ENCODE measurements at regions not wholly inside any gene's neighbourhood (a gene's known extent, or its start where the extent isn't known, plus 50 kb on each side); places are given as distances from the start of the nearest gene placed in this dataset.

GRCh38 chr3:14286887-14287500 lies 108.4 kb downstream of the LSM3 start:
- no peak for DNase-seq (ENCODE audit: low read depth, low spot score)

GRCh38 chr3:14288177-14288788 lies 109.7 kb downstream of the LSM3 start:
- DNase-seq (ENCODE audit: low read depth, low spot score): no peak

DNA sequence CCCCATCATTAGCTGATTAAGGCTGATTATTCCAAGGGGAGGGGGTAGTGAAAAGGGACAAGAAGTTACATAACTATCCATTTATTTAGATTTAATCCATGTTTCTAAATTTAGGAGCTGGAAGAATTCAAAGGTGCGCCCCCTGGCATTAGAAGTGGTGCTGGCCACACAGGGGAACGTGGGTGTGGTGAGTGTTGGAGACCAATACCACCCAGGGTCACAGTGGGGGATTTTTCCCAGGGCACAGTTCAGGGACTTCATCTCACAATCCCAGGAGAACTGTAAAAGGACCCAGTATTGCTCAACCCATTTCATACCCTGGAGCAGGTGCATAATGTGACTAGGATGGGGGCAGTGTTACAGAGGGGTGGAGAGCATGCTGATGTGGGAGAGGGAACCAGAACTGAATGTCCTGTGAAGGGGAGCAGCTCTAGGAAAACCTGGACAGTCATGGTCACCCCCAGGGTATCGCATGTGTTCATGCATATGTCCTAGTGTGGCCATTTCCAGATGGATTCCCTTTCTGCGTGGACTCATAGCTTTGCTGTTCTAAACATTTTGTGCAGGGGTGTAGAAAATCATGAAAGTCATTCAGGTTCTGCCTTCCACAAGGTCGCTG lies 110.3 kb downstream of the LSM3 start:
- no peak for DNase-seq (ENCODE audit: low read depth, low spot score)

DNA sequence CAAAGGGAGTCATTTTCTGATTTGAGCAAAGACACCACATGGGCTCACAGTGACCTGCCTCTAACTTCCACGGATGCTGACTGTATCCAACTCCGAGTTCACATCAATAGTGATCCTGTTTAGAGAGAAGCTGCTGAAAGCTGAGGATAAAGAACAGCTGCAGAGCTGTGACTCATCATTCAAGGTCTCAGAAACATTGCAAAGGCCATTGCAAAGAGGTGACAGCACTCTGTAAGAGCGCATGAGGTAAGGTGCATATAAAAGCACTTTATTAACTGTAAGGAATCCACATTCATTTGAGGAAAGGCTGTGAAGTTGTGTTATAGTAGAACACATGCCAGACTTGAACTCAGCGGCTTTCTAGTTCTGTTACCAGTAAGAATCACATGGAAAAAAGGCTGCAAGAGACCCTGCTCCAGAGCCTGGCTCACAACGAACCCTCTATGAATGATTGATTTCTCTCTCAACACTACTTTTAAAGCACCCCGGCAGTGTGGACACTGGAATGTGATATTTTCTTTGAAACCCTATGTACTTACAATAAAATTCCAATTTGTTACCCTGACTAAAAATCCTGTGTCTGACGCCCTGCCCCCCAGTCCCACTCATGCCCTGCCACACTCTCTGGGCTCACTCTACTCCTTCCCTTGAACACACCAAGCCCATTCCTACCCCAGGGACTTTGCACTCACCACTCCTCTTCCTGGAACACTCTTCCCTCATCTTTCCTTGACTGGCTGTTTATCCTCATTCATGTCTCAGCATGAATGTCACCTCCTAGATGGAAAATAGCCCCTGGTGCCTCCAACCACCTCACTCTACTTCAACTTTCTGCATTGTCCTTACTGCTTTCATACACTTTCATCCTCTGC lies 111.2 kb downstream of the LSM3 start:
- no peak for DNase-seq (ENCODE audit: low read depth, low spot score)

GRCh38 chr3:14290631-14291385 lies 111.6 kb upstream of the SLC6A6 start:
- no peak for DNase-seq (ENCODE audit: low read depth, low spot score)

GRCh38 chr3:14295037-14295436 lies 107.4 kb upstream of the SLC6A6 start:
- DNase-seq (ENCODE audit: low read depth, low spot score): no peak

GRCh38 chr3:14295801-14296200 lies 106.6 kb upstream of the SLC6A6 start:
- DNase-seq (ENCODE audit: low read depth, low spot score): no peak

DNA sequence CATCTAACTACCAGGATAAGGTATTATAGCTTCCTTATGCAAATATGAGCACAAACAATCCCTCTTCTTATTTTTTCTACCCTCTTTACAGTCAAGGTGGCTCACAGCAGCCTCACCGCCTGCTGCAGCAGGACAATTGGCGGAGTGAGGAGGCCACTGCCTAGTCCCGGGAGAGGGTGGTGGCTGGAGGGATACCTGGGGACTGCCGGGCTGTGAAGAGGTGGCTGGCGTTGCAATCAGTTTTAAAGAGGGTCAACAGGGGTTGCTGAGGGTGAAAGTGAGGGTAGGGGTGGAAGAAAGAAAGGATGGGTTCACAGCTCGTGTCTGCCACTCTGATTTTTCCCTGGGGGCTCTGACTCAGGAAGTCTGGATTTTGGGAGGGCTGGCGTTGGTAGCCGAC lies 105.1 kb upstream of the SLC6A6 start:
- no peak for DNase-seq (ENCODE audit: low read depth, low spot score)

- DNase-seq (ENCODE audit: low read depth, low spot score): no peak
Observed at GRCh38 chr3:14297784-14298236, 104.6 kb upstream of the SLC6A6 start.

DNA sequence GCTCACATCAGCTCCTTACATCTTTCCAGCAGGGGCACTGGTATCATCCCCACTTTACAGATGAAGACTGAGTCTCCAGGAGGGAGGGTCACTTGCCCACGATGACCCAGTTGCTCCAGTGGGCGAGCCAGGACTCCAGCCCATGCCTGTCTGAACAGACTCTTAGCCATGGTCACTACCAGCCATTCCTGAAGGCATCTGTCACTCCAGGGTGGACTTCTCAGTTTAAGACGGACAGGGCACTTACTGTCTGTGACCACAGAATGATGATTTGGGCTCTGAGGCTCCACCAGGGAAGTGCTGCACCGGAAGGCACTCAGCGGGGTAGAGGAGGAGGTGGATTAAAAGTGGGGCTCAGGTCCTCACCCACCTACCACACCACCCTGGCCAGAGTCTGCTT lies 104.0 kb upstream of the SLC6A6 start:
- DNase-seq (ENCODE audit: low read depth, low spot score): no peak

DNA sequence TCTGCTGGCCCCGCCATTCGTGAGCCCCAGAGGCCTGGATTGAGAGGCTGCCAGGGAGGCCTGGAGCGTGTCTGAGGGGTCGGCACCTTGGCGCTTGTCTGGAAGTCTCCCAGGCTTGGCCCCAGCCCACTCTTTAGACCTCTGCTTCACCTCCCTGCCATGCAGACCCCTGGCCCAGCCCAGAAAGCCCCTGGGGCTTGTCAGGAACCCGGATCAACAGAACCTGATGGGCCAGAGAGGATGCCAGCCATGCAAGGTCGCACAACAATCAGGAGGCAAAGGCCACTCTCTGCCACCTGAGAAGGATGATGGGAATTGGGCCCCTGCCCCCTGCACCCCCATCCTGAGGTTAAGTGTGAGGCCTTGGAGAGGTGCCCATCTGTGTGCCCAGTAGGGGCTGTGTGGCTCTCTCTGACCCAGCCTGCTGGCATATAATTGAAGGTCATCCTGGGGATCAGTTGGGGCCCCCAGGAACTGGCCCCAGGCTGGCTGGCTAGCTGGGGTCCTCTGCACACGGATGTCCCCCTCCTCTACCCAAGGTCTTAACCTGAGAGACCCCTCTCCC lies 103.3 kb upstream of the SLC6A6 start:
- no peak for DNase-seq (ENCODE audit: low read depth, low spot score)

GRCh38 chr3:14299767-14300166 lies 102.6 kb upstream of the SLC6A6 start:
- no peak for DNase-seq (ENCODE audit: low read depth, low spot score)

DNA sequence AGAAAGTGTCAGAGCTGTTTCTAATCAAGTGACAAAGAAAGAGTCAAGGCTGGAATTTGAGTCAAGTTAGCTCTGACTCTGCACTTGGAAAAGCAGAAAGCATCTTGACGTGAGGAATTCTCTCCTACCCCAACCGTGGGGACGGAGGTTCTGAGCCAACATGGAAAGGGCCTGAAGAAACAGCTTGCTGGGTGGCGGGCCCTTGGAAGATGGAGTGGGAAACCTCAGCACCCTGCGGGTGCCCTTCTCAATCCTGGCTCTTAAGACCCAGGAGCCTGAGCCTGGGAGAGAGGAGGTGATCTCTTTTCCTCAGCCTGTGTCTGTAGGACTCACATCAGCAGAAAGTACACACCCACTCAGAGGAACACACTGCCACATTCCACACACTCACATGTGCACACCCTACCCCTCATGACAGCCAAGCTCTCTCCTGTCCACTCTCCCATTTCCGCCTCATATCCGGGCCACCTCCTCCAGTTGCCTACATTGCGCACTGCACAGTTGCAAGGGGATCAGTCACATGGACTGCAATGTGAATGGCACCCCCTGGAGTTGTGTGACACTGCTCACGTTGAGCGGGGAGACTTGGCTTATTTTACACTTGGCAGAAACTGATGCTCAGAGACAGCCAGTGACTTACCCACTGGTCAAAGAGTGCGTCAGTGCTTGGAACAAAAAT lies 101.5 kb upstream of the SLC6A6 start:
- no peak for DNase-seq (ENCODE audit: low read depth, low spot score)

DNA sequence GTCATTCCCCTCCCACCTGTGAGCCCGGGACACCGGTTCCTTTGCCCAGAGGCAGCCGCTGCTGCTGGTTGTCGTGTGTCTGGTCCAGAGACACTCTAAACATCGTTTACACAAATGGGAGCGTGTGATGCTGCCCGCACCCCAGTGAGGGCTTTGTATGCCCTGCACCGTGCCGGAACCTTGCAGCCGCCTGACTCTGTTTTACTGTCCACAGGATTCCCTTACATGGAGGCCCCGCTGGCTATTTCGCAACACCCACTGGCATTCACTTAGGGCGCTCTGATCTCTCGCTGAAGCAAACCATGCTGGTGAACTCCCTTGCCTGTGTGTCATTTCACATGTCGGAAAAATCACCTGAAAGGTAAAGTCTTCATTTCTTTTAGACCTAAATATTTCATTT lies 100.8 kb upstream of the SLC6A6 start:
- no peak for DNase-seq (ENCODE audit: low read depth, low spot score)

- DNase-seq (ENCODE audit: low read depth, low spot score): no peak
Observed at GRCh38 chr3:14303336-14304100, 98.9 kb upstream of the SLC6A6 start.

- no peak for DNase-seq (ENCODE audit: low read depth, low spot score)
Observed at GRCh38 chr3:14304101-14305045, 98.0 kb upstream of the SLC6A6 start.

GRCh38 chr3:14305324-14305723 lies 97.1 kb upstream of the SLC6A6 start:
- no peak for DNase-seq (ENCODE audit: low read depth, low spot score)

DNA sequence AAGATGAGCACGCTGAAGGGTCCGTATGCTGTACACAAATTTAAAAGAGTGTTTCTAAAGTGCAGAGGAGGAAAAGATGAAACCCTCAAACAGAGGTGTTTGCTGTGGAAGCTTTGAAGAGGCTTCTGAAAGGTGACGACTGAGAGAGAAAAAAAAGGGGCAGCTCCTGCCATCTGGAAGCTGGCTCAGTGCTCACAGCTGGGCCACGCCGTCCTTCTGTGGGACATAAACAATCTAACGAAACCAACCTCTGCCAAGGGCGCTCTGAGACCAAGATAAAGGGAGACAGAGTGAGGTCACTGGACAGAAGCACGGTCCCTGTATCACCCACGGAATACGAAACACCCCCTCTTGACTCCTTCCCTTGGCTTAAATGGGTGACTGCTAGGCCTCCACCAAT lies 96.3 kb upstream of the SLC6A6 start:
- no peak for DNase-seq (ENCODE audit: low read depth, low spot score)
